ENCODE measurements at regions not wholly inside any gene's neighbourhood (a gene's known extent, or its start where the extent isn't known, plus 50 kb on each side); places are given as distances from the start of the nearest gene placed in this dataset.

GRCh38 chr12:107319533-107320032 lies 226.2 kb upstream of the CRY1 start:
- TF ChIP-seq CTCF (conservative IDR thresholded peaks at IDR 0.05), result no peak
- TF ChIP-seq ZFX (IDR thresholded peaks at IDR 0.05), result 0 out of 2 replicates have a peak, but pooled peaks have one; percentile 5
